A172 (cell line): ENCODE measurements at regions not wholly inside any gene's neighbourhood (a gene's known extent, or its start where the extent isn't known, plus 50 kb on each side); places are given as distances from the start of the nearest gene placed in this dataset.

Source experiments
- DNase-seq: peaks from one replicate; pipeline ENCODE4 v3.0.0-alpha.2; 2015; ENCODE audit warnings: low spot score

GRCh38 chr21:26739189-26739588 lies 106.0 kb downstream of the ADAMTS1 start:
- no peak for DNase-seq

DNA sequence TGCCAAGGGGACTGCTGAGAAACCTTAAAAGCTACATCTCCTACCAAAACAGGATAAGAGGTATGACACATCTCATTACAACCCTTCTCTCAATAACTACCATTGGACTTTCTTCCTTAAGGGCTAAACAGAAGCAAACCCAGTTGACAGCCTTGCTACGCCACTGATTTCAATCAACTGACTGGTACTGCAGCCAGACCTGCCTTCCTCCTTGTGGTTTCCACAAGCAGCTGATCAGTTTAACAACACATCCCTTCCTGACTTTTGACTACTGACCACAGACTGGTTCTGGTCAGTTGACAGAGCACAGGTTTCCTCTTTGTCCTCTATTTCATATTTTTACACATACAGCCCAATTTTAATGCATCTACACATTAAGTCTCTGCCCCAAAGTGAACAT lies 108.8 kb downstream of the ADAMTS1 start:
- DNase-seq = no peak

- DNase-seq = peak; percentile 28
Observed at GRCh38 chr21:26732432-26733221, 112.6 kb downstream of the ADAMTS1 start.

GRCh38 chr21:26719750-26720149 lies 125.5 kb downstream of the ADAMTS1 start:
- DNase-seq = peak; percentile 61

DNA sequence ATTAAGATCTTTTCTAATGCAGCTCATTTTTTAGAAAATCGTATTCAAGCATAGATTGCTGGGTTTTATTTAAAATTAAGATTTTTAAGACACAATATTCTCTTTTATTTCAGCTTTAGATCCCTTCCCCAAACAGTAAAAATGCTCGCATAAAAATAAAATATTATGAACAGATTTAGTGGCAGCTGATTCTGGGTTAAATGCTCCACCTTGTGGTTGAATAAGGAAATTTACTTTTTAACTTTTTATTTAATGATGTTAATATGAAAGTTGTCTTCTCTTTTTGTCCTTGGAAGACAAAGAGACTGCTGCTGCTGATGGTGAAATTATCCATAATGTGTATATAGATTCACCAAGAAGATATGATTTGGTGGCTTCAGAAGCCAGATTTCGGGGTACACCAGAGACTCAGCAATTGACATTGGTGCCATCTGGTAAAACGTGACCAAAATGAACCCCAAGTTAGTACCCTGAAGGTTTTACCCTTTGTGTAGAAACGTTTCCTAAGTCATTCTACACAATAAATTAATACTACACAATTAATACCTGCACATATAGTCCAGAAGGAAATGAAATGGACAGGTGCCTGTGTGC lies 128.0 kb downstream of the ADAMTS1 start:
- peak; percentile 28 for DNase-seq

DNA sequence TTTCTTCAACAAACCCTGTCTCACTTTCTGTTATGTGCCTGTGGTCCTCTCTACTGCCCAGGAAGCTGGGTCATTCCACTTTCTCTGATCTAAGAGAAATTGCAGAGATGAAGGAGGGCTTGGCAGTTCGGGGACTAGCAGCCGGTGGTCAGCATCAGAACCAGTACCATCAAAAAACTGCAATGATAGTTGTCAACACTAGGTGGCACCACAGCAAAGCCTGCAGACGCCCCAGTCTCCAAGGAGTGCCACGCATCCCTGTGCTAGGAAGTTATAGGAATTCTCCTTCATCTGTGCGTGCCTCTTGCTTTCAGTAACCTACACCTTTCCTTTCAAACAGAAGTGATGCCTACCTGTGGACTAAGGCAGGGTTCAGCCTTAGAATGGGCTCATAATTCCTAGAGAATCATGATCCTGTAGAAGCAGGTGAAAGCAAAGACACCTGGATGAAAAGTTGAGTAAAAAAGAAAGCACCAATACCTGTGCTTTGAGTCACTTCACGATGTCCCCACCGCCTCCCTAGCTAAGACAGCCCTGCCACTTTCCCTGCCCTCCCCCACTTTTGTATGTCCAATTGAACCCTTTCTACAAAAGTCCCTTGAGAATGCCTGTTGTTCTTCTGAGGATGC lies 129.2 kb downstream of the ADAMTS1 start:
- peak; percentile 73 for DNase-seq

GRCh38 chr21:26715116-26715515 lies 130.1 kb downstream of the ADAMTS1 start:
- no peak for DNase-seq

GRCh38 chr21:26710155-26710554 lies 135.1 kb downstream of the ADAMTS1 start:
- no peak for DNase-seq

DNA sequence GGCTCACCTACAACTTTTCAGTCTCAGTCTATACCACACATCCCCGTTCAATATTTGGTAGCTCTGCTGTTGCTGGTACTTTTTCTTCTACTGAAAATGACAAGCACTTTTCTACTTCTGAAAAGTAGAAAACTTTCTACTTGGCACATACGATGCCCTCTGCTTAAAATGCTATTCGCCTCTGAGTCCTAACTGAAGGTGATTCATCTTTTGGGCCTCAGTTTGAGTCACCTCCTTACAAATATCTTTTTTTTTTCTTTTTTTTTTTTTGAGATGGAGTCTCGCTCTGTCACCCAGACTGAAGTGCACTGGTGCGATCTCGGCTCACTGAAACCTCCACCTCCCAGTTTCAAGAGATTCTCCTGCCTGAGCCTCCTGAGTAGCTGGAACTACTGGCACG lies 136.0 kb upstream of the CYYR1 start:
- no peak for DNase-seq

- DNase-seq = no peak
Observed at GRCh38 chr21:26708223-26708800, 135.2 kb upstream of the CYYR1 start.

DNA sequence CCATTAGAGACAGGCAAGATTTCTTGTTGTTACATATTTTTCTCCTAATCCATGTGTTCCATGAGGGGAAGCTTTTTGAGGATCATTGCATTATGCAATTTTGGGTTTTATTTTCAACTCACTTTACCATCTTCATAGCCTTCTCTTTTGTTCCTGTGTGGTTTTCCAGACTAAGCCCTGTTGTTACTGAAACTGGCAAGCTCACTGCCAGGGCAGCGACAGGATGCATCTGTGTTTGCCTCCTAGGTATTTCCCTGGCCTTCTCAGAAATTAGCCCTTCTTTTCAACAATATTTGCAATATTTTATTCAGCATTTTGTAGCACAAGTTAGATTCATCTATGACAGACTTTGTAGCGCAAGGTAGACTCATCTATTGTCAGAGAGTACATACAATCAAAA lies 134.2 kb upstream of the CYYR1 start:
- no peak for DNase-seq

DNA sequence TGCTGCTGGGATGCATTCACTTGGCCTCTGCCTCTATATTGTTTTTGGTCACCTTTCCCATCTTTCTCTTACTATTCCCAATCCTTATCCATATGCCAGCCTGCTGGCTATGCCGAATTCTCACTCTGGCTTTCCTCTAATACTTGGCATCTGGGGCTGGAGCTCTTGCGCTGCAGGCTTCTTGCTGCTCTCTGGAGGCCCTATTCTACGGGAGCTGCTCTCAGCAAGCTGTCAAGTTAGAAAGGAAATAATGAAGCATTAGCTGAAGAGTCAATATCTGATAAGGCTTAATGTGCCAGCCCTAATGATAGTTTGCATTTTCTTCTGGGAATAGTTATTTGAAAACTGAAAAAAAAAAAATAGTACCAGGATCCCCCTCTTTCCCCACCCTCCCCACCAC lies 125.3 kb upstream of the CYYR1 start:
- DNase-seq = no peak

- DNase-seq = no peak
Observed at GRCh38 chr21:26691416-26691815, 118.3 kb upstream of the CYYR1 start.

GRCh38 chr21:26686705-26687104 lies 113.6 kb upstream of the CYYR1 start:
- no peak for DNase-seq

DNA sequence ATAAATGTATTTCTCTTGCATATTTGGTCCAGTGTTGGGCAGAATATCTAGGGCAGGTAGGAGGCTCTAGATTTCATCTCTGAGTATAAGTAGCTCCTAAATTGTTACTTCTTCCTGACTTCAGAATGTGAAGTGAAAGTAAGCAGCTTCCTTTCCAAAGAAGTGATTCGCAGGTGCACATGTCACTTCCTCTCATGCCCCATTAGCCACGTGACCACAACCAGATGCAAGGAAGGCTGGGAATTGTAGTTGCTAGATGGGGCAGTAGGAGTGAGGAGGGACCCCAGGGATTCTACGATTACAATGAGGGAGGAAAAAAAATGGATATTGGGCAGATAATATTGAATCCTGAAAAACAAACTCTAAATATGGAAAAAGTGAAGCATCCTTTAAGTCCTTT lies 113.2 kb upstream of the CYYR1 start:
- DNase-seq = peak; percentile 73

GRCh38 chr21:26684889-26685288 lies 111.8 kb upstream of the CYYR1 start:
- DNase-seq = no peak

GRCh38 chr21:26683996-26684395 lies 110.9 kb upstream of the CYYR1 start:
- DNase-seq = no peak

DNA sequence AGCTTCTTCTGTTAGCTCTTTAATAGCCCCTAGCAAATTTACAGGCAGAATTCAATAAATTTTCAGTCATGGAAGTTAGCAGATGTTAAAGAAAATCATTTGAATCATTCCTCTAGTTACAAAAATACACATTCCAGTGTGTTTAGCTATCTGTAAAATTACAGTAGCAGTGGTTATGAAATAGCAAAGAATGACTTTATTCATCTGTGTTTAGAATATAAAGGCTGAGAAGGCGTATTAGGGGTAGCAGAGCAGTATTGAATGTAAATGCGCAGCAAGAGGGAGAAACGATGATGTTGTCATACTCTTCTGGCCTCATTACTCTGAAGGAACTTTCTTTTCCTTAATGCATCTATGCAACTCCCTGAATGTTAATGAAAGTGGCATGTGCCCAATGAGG lies 106.2 kb upstream of the CYYR1 start:
- DNase-seq = no peak

GRCh38 chr21:26674323-26674722 lies 101.2 kb upstream of the CYYR1 start:
- DNase-seq = no peak

DNA sequence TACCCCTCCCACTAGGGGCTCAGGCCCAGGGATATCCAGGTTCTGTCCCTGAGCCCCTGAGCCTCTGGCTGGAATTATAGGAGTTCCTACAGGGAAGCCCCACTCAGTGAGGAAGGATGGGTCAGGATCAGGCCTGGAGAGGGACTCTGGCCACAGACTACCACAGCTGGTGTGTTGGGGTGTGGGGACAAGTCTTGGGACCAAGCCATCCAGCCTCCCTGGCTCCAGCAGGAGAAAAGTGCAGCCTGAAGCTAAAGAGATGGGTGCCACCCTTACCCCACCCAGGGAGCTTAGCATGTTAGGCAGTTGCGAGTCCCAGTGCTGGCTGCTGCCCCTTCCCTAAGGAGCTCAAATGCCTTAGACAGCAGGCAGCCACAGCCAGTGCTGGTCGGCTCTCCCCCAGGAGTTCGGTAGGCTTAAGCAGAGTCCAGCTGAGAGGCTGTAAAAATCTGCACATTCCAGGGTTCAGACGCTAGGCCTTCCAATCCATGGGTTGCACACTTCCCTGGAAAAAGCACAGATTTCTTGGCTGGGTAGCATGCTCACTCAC lies 96.2 kb upstream of the CYYR1 start:
- no peak for DNase-seq

GRCh38 chr21:26659757-26660156 lies 86.7 kb upstream of the CYYR1 start:
- DNase-seq = no peak

GRCh38 chr21:26659182-26659581 lies 86.1 kb upstream of the CYYR1 start:
- DNase-seq = no peak

- DNase-seq = no peak
Observed at GRCh38 chr21:26655460-26655859, 82.4 kb upstream of the CYYR1 start.
